OCI-LY7 (cell line): ENCODE measurements at regions not wholly inside any gene's neighbourhood (a gene's known extent, or its start where the extent isn't known, plus 50 kb on each side); places are given as distances from the start of the nearest gene placed in this dataset.

ENCODE experiments used
- CTCF ChIP-seq: fragments of 200-600 bp; sonication (generic); conservative IDR thresholded peaks from 2 replicates; pipeline ENCODE4 v1.5.1; 2014; ENCODE audit warnings: mild to moderate bottlenecking, antibody characterized with exemption, low read length, moderate library complexity, mixed read lengths
- EZH2phosphoT487 ChIP-seq: fragments of 200-600 bp; sonication (generic); IDR thresholded peaks from 2 replicates; pipeline ENCODE4 v1.6.1; 2018; ENCODE audit warnings: low read depth, borderline replicate concordance, mild to moderate bottlenecking, mixed run types, antibody characterized with exemption, low read length, moderate library complexity, mixed read lengths

- no peak for TF ChIP-seq CTCF
- TF ChIP-seq EZH2phosphoT487, result no peak
Measured at GRCh38 chr18:29849144-29849543, 1193.4 kb downstream of the DSC3 start.
